ENCODE measurements at regions not wholly inside any gene's neighbourhood (a gene's known extent, or its start where the extent isn't known, plus 50 kb on each side); places are given as distances from the start of the nearest gene placed in this dataset.

GRCh38 chr14:83664389-83664788 lies 1865.6 kb upstream of the FLRT2 start:
- Histone ChIP-seq H3K4me2 (ENCODE audit: low read length) (no peak overlapping the region), H3K27ac (ENCODE audit: low read depth, low read length, poor library complexity, severe bottlenecking) (no peak overlapping the region), H3K36me3 (ENCODE audit: insufficient read depth, low read length) (no peaks in the 10 kb centered on the region), H3K4me1 (ENCODE audit: insufficient read depth, low read length, severe bottlenecking) (no peaks in the 10 kb centered on the region), H3K27me3 (ENCODE audit: insufficient read depth, low read length) (no peaks in the 10 kb centered on the region), H4K20me1 (ENCODE audit: insufficient read depth, low read length) (no peaks in the 10 kb centered on the region), H3K9ac (ENCODE audit: low read length) (no peak overlapping the region), H3F3A (ENCODE audit: insufficient read depth, low read length) (no peaks in the 10 kb centered on the region), H3K79me2 (ENCODE audit: insufficient read depth, low read length) (no peaks in the 10 kb centered on the region), H3K9me3 (ENCODE audit: low read length) (no peaks in the 10 kb centered on the region), H2AFZ (ENCODE audit: low read length) (no peak overlapping the region), H3K9me2 (ENCODE audit: low read depth, low read length) (no peaks in the 10 kb centered on the region; the same call in 1 of the 2 replicates), H3K4me3 (ENCODE audit: low read depth, low read length, poor library complexity, severe bottlenecking) (no peak overlapping the region)
- TF ChIP-seq EZH2 (IDR thresholded peaks at IDR 0.05; ENCODE audit: borderline replicate concordance, low read length), result no peak
- TF ChIP-seq, protein P1, sequence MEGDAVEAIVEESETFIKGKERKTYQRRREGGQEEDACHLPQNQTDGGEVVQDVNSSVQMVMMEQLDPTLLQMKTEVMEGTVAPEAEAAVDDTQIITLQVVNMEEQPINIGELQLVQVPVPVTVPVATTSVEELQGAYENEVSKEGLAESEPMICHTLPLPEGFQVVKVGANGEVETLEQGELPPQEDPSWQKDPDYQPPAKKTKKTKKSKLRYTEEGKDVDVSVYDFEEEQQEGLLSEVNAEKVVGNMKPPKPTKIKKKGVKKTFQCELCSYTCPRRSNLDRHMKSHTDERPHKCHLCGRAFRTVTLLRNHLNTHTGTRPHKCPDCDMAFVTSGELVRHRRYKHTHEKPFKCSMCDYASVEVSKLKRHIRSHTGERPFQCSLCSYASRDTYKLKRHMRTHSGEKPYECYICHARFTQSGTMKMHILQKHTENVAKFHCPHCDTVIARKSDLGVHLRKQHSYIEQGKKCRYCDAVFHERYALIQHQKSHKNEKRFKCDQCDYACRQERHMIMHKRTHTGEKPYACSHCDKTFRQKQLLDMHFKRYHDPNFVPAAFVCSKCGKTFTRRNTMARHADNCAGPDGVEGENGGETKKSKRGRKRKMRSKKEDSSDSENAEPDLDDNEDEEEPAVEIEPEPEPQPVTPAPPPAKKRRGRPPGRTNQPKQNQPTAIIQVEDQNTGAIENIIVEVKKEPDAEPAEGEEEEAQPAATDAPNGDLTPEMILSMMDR (IDR thresholded peaks at IDR 0.05; ENCODE audit: low read length), result no peak

DNA sequence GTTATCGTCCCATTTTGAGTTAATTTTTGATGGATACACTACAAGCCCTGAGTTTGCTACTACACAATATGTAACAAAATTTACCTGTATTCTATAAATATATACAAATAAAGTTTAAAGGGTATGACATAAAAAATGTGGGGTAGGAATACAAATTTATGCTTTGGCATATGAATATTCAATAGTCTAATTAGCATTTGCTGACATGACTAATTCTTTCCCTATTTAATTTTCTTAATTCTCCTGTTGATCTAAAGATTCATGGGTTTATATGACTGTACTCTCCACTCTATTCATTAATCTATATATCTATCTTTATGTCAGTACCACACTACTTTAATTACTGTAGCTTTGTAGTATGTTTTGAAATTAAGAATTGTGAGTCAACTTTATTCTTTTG lies 1840.7 kb upstream of the FLRT2 start:
- no peaks in the 10 kb centered on the region for H3F3A ChIP-seq (ENCODE audit: insufficient read depth, low read length)
- no peaks in the 10 kb centered on the region for H4K20me1 ChIP-seq (ENCODE audit: insufficient read depth, low read length)
- H2AFZ ChIP-seq (ENCODE audit: low read length), result no peak overlapping the region
- no peak overlapping the region for H3K4me2 ChIP-seq (ENCODE audit: low read length)
- H3K36me3 ChIP-seq (ENCODE audit: insufficient read depth, low read length), result no peaks in the 10 kb centered on the region
- no peak overlapping the region for H3K4me3 ChIP-seq (ENCODE audit: low read depth, low read length, poor library complexity, severe bottlenecking)
- H3K9me2 ChIP-seq (ENCODE audit: low read depth, low read length), result no peaks in the 10 kb centered on the region
- no peaks in the 10 kb centered on the region for H3K27me3 ChIP-seq (ENCODE audit: insufficient read depth, low read length)
- no peak overlapping the region for H3K27ac ChIP-seq (ENCODE audit: low read depth, low read length, poor library complexity, severe bottlenecking)
- H3K4me1 ChIP-seq (ENCODE audit: insufficient read depth, low read length, severe bottlenecking), result no peaks in the 10 kb centered on the region
- 0 out of 2 replicates have a peak, but pooled peaks cover 2% of the 10 kb centered on the region for H3K9me3 ChIP-seq (ENCODE audit: low read length)
- H3K79me2 ChIP-seq (ENCODE audit: insufficient read depth, low read length), result no peaks in the 10 kb centered on the region
- TF ChIP-seq, protein P1 (IDR thresholded peaks at IDR 0.05; ENCODE audit: low read length), result no peak
- TF ChIP-seq EZH2 (IDR thresholded peaks at IDR 0.05; ENCODE audit: borderline replicate concordance, low read length), result no peak
- H3K9ac ChIP-seq (ENCODE audit: low read length), result no peak overlapping the region

GRCh38 chr14:83697099-83697498 lies 1832.8 kb upstream of the FLRT2 start:
- Histone ChIP-seq H3K4me1 (ENCODE audit: insufficient read depth, low read length, severe bottlenecking) (no peaks in the 10 kb centered on the region), H3K27ac (ENCODE audit: low read depth, low read length, poor library complexity, severe bottlenecking) (no peak overlapping the region), H3K4me2 (ENCODE audit: low read length) (no peak overlapping the region), H2AFZ (ENCODE audit: low read length) (no peak overlapping the region), H3K79me2 (ENCODE audit: insufficient read depth, low read length) (no peaks in the 10 kb centered on the region), H3K27me3 (ENCODE audit: insufficient read depth, low read length) (no peaks in the 10 kb centered on the region), H3F3A (ENCODE audit: insufficient read depth, low read length) (no peaks in the 10 kb centered on the region), H3K9ac (ENCODE audit: low read length) (no peak overlapping the region), H3K9me3 (ENCODE audit: low read length) (no peaks in the 10 kb centered on the region), H3K4me3 (ENCODE audit: low read depth, low read length, poor library complexity, severe bottlenecking) (no peak overlapping the region), H4K20me1 (ENCODE audit: insufficient read depth, low read length) (no peaks in the 10 kb centered on the region), H3K36me3 (ENCODE audit: insufficient read depth, low read length) (no peaks in the 10 kb centered on the region), H3K9me2 (ENCODE audit: low read depth, low read length) (no peaks in the 10 kb centered on the region)
- TF ChIP-seq EZH2 (IDR thresholded peaks at IDR 0.05; ENCODE audit: borderline replicate concordance, low read length), result no peak
- TF ChIP-seq, protein P1 (IDR thresholded peaks at IDR 0.05; ENCODE audit: low read length), result no peak
